ENCODE measurements at regions not wholly inside any gene's neighbourhood (a gene's known extent, or its start where the extent isn't known, plus 50 kb on each side); places are given as distances from the start of the nearest gene placed in this dataset.

GRCh38 chr7:18356191-18356645 lies 139.3 kb upstream of the HDAC9 start:
- H3K27me3 ChIP-seq (ENCODE audit: control insufficient read depth in 1 of 2, insufficient read depth in 2 of 2, low read length in 2 of 2) = no peaks in the 10 kb centered on the region
- TF ChIP-seq POLR2AphosphoS2 (IDR thresholded peaks at IDR 0.05; ENCODE audit: low read depth, low read length) (no peak), ZNF362 (CRISPR knock-in tag; IDR thresholded peaks at IDR 0.05; ENCODE audit: borderline replicate concordance) (peak; percentile 80; the same call in 1 of the 2 replicates), ZNF101 (CRISPR knock-in tag; IDR thresholded peaks at IDR 0.05; ENCODE audit: borderline replicate concordance, low read depth) (no peak), GPBP1L1 (CRISPR knock-in tag; IDR thresholded peaks at IDR 0.05) (no peak), KLF13 (CRISPR knock-in tag; IDR thresholded peaks at IDR 0.05) (no peak), MEIS2 (CRISPR knock-in tag; IDR thresholded peaks at IDR 0.05) (no peak), MATR3 (CRISPR knock-in tag; IDR thresholded peaks at IDR 0.05) (no peak), CTCF (CRISPR knock-in tag; IDR thresholded peaks at IDR 0.05) (peak; percentile 33; the same call in 1 of the 2 replicates)
- no peaks in the 10 kb centered on the region for H3K36me3 ChIP-seq (replicated peaks in 1 of 2; ENCODE audit: control insufficient read depth in 1 of 2, insufficient read depth in 2 of 2, low read length in 2 of 2)
- H3K9me3 ChIP-seq (ENCODE audit: low read length) = no peaks in the 10 kb centered on the region
- H3K4me3 ChIP-seq (replicated peaks in 1 of 3; ENCODE audit: insufficient read depth in 1 of 3, low read depth in 2 of 3, low read length in 3 of 3) = no peak overlapping the region
- H3K27ac ChIP-seq (ENCODE audit: extremely low read length, insufficient read depth, low read length) = no peak overlapping the region
- POLR2A ChIA-PET = no interaction called here
- DNase-seq (ENCODE audit: low spot score) (peak; percentile 8), ATAC-seq (peak; percentile 44; the same call in 1 of the 3 replicates), FAIRE-seq (no peak)
- intact Hi-C loops (cut with micrococcal nuclease; ENCODE audit: unreplicated experiment) (no loop called here), in situ Hi-C loops (cut with HindIII; ENCODE audit: extremely low pct_ligation_motif_present, low pct_unique_long_range_greater_than_20kb) (loop anchor here (25.0 kb wide), 1 partner anchor 1306 kb away; no protein-coding TSS in a partner anchor)
- H3K4me2 ChIP-seq (ENCODE audit: low read depth, low read length) = peak overlapping the region; percentile 13; the same call in 1 of the 2 replicates
- CTCF ChIA-PET (ENCODE audit: low intra/inter-chr PET ratio, low total read pairs) = interaction anchor here (0.6 to 1.1 kb wide), 2 partner anchors 1309 to 1339 kb away, joined by 3 read pairs; no protein-coding TSS in a partner anchor
- H3K4me1 ChIP-seq (ENCODE audit: insufficient read depth, low read length) = no peaks in the 10 kb centered on the region
- no peaks in the 10 kb centered on the region for H3K79me2 ChIP-seq (ENCODE audit: insufficient read depth, low read length)
- 2% methylated on average over 5 of the region's 5 CpGs for WGBS (ENCODE audit: low lambda C conversion rate)
- no TSS peak for BruUV-seq (replicated peaks)
- no peak overlapping the region for H2AFZ ChIP-seq (ENCODE audit: low read length)
- no peak overlapping the region for H3K9ac ChIP-seq (ENCODE audit: insufficient read depth, low read depth, low read length)
- no peaks in the 10 kb centered on the region for H4K20me1 ChIP-seq (ENCODE audit: insufficient read depth, low read length)
